ENCODE measurements at regions not wholly inside any gene's neighbourhood (a gene's known extent, or its start where the extent isn't known, plus 50 kb on each side); places are given as distances from the start of the nearest gene placed in this dataset.

DNA sequence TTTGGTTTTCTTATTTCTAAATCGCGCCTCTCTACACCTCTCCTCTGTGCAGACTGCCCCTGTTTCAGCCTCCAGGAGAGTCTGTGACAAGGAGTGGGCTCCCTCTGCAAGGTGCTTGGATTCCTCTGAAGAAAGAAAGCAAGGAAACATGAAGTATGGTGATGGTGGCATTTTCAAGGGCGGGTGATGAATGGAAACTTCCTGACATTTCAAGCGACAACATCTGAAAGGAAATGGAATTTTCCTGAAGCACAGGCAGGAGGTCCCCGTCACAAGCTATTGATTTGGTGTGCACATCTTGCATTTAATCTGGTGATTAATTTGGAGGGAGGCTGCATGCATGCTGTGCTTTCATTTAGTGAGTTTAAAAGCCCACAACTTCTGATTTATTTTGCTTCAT, 164.6 kb upstream of the FGGY start:
- no peak for ATAC-seq
- H3K36me3 ChIP-seq: no peaks in the 10 kb centered on the region
- H3K4me1 ChIP-seq: peaks cover 0 to 33% (median 0%) of the 10 kb centered on the region in 4 donors
- no peaks in the 10 kb centered on the region for H3K27me3 ChIP-seq
- DNase-seq: no peak
- TF ChIP-seq CTCF (IDR thresholded peaks at IDR 0.05) (no peak), POLR2A (IDR thresholded peaks at IDR 0.05) (no peak)
- no peaks in the 10 kb centered on the region for H3K9me3 ChIP-seq
- intact Hi-C loops (cut with DNase I): no loop called here
- WGBS (ENCODE audit: insufficient coverage, low coverage, low lambda C conversion rate, missing lambda C conversion rate): 33% methylated on average over 4 of the region's 5 CpGs
- no peak overlapping the region for H3K27ac ChIP-seq
- H3K4me3 ChIP-seq: no peak overlapping the region

GRCh38 chr1:59133997-59134396, 162.9 kb upstream of the FGGY start:
- Histone ChIP-seq H3K36me3 (no peaks in the 10 kb centered on the region), H3K4me3 (no peak overlapping the region), H3K27me3 (no peaks in the 10 kb centered on the region), H3K4me1 (peaks cover 0 to 33% (median 0%) of the 10 kb centered on the region in 4 donors), H3K27ac (no peak overlapping the region), H3K9me3 (no peaks in the 10 kb centered on the region)
- intact Hi-C loops (cut with DNase I): no loop called here
- ATAC-seq (peak; percentile 48 to 61 (median 57)), DNase-seq (no peak)
- no peak for TF ChIP-seq POLR2A (IDR thresholded peaks at IDR 0.05)
- no peak for TF ChIP-seq CTCF (IDR thresholded peaks at IDR 0.05)
- 18% methylated on average over 1 of the region's 1 CpG for WGBS (ENCODE audit: insufficient coverage, low coverage, low lambda C conversion rate, missing lambda C conversion rate)

DNA sequence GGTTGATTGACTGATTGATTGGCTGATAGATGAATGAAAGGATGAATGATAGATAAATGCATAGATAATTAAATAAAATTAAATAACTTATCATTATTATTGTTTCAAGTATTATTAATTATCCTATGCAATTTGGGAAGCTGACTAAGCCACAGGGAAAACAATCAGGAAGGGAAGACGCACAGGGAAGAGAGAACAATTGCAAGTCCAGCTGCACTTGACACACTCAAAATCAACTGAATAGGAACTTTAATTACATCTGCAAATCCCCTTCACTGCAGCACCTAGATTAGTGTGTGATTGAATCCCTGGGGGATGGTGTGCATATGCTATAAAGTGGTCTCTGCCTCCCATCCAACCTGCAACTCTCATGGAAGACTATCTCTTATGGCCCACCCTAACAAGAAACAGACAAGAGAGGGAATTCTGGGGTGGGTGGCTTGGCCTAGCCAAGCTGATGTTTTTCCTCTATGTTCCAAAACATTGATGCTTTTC, 161.1 kb upstream of the FGGY start:
- Histone ChIP-seq H3K27ac (no peak overlapping the region), H3K36me3 (no peaks in the 10 kb centered on the region), H3K4me3 (no peak overlapping the region), H3K9me3 (no peaks in the 10 kb centered on the region), H3K4me1 (peaks cover 0 to 33% (median 0%) of the 10 kb centered on the region in 4 donors), H3K27me3 (no peaks in the 10 kb centered on the region)
- no peak for ATAC-seq
- no peak for DNase-seq
- intact Hi-C loops (cut with DNase I): no loop called here
- no peak for TF ChIP-seq CTCF (IDR thresholded peaks at IDR 0.05)
- TF ChIP-seq POLR2A (IDR thresholded peaks at IDR 0.05): no peak
- WGBS (ENCODE audit: insufficient coverage, low coverage, low lambda C conversion rate, missing lambda C conversion rate): 94% methylated on average over 1 of the region's 1 CpG

GRCh38 chr1:59136541-59137275, 160.2 kb upstream of the FGGY start:
- 20% methylated on average over 5 of the region's 8 CpGs for WGBS (ENCODE audit: insufficient coverage, low coverage, low lambda C conversion rate, missing lambda C conversion rate)
- TF ChIP-seq POLR2A (IDR thresholded peaks at IDR 0.05): no peak
- no peak overlapping the region for H3K27ac ChIP-seq
- no peaks in the 10 kb centered on the region for H3K27me3 ChIP-seq
- ATAC-seq (peak; percentile 77 to 86 (median 83)), DNase-seq (peak; percentile 61 to 70 (median 70))
- intact Hi-C loops (cut with DNase I): no loop called here
- H3K9me3 ChIP-seq: no peaks in the 10 kb centered on the region
- no peak overlapping the region for H3K4me3 ChIP-seq
- no peaks in the 10 kb centered on the region for H3K36me3 ChIP-seq
- H3K4me1 ChIP-seq: peaks cover 0 to 41% (median 0%) of the 10 kb centered on the region in 4 donors

DNA sequence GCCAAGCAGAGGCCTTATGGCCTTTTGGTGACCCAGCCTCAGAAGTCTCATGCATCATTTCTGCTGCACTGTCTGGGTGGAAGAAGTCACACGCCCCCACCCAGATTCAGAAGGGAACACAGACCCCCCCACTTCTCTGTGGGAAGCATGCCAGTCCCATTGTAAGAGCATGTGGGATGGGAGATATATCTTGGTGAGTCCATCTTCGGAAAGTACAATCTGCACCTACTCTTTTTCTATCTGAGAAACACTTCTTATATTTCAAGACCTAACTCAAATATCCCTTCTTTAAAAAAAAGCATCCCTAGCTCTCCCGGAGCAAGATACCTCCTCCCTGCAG, 159.6 kb upstream of the FGGY start:
- TF ChIP-seq CTCF (IDR thresholded peaks at IDR 0.05) (no peak), POLR2A (IDR thresholded peaks at IDR 0.05) (no peak)
- DNase-seq: no peak
- no peak overlapping the region for H3K4me3 ChIP-seq
- 75% methylated on average over 2 of the region's 3 CpGs for WGBS (ENCODE audit: insufficient coverage, low coverage, low lambda C conversion rate, missing lambda C conversion rate)
- H3K9me3 ChIP-seq: no peaks in the 10 kb centered on the region
- H3K4me1 ChIP-seq: peaks cover 0 to 39% (median 0%) of the 10 kb centered on the region in 4 donors
- intact Hi-C loops (cut with DNase I): no loop called here
- no peaks in the 10 kb centered on the region for H3K27me3 ChIP-seq
- ATAC-seq: no peak
- H3K27ac ChIP-seq: no peak overlapping the region
- no peaks in the 10 kb centered on the region for H3K36me3 ChIP-seq
